GM19395 (cell line): ENCODE measurements at regions not wholly inside any gene's neighbourhood (a gene's known extent, or its start where the extent isn't known, plus 50 kb on each side); places are given as distances from the start of the nearest gene placed in this dataset.
"Not testable (repeated sequence)": the region's sequence is repeated elsewhere in the genome, so short reads cannot be mapped to it uniquely, and the experiment has no call there.

Experiments used
- ATAC-seq: cut with Tn5 transposase; IDR thresholded peaks from one replicate; pipeline ENCODE4 v1.9.1; 2021; ENCODE audit warnings: mild to moderate bottlenecking, moderate library complexity; ENCODE audit not compliant: unreplicated experiment

DNA sequence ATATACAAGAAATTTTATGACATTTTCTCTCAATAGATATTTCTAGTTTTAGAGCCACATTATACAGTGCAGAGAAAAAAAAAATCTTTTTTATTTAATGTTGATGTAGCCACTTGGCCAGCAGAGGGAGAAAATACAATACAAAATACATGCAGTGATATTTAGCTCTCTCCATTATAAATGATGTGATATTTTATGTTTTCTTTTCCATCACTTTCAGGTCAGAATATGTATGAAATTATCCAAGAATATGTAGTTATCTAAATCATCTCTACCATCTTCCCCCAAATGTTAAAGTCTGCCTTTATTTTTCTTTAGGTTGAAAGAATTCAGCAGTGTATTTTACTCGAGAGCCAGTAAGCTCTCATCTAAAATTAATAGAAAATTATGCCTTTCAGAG lies 533.6 kb upstream of the FSHR start:
- no peak for ATAC-seq

GRCh38 chr2:49686897-49687442 lies 532.7 kb upstream of the FSHR start:
- no peak for ATAC-seq

GRCh38 chr2:49686291-49686690 lies 532.0 kb upstream of the FSHR start:
- ATAC-seq = no peak

DNA sequence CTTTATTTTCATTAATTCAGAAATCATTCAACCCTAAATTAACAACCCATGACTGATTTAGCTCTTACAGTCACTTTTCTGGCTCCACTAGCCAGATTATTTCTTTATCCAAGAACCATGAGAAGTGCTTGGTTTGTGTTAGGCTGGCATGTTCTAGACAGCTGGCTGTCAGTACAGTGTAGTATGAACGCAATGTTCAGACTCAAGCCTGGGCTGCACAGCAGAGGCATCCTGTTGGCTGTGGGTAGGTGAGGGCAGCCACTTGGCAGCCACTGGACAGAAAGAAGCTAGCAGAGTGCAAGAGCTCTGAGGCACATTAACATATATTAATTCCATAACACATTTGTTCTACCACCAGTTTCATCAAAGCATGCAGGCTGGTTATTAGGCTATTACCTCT lies 522.9 kb upstream of the FSHR start:
- no peak for ATAC-seq

DNA sequence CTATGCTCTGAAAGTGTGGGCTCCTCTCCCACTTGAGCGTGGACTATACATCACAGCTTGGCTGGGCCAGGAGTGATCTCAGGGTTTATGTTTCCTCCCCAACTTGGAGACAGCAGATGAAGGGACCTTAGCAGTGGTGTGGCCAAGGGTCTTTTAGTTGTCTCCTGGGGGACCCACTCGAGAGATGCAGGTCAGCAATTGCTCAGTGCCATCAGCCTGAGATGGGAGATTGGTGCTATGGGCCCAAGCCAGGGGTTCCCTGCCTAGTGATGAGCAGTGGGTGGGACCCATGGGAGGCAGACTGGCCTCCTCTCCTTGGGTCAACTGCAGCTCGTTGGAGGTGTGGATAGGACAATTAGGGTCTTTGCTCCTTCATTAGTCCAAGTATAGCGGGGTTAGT lies 510.5 kb upstream of the FSHR start:
- ATAC-seq = no peak

DNA sequence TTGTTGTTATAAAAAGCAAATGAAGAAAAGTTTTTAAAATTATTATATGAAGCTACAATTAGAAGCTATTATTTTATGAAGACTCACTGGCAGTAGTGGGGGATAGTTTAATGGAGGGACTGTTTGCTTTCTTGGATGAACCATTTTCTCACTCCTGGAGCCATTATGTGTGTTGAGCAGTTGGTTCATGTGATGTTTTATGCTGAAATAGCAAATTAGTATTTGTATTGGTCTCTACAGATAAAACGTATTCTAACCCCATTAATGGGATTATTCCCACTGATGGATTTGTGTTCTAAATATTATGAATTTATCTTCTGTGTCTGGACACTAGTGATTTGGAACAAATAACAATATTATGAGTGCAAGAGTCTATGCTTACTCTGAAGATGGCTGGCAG lies 507.5 kb upstream of the FSHR start:
- ATAC-seq = no peak

DNA sequence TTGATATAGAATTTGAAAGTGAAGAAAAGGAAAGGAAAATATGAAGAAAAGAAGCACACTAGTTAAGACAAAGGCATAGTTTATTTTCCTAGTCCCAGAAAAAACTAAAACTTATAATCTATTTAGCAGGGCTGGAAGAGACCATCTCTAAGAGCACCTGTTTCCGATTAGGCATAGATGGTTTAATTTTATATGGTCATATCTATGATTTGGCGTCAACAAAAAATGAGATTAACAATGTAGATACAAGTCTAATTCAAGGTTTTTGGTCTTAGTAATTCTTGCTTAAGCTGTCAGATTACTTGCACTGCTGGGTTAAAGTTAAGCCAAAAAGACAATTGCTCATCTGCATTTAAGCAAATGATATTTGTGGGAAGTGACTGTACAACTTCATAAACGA lies 502.5 kb upstream of the FSHR start:
- no peak for ATAC-seq

DNA sequence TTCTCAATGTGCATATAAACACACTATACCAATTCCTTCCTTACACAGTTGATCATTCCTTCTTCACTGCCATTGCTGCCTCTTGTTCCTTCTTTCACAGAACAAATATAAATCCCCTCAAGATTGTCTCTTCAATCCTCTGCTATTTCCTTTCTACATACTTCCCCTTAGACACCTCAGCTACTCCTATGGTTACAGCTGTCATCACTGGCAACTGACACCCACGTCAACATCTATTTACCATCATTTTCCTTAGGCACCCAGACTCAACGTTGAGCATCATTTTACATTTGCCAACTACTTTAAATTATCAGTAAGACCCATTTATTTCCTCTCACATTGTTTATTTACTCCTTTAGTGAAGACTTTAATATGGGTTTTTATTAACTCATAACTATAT lies 488.8 kb upstream of the FSHR start:
- no peak for ATAC-seq

- no peak for ATAC-seq
Observed at GRCh38 chr2:49640630-49641029, 486.3 kb upstream of the FSHR start.

DNA sequence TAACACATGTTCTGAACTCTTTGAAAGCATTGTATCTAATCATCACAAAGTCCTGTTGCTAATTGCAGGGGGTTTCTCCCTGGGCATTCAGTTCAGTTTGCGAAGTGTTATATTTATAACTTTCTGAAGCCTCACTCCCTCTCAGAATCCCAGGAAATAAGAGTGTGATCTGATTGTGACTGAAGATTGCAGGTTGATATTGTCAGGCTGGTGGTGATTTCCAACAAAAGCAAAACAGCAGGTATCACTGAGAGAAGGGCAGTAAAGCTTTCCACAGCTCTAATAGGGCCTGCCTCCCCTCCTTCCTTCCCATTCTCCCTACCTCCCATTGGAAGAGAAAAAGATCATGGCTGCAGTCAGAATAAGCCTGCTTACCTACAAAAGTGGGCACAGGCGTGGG lies 466.7 kb upstream of the FSHR start:
- ATAC-seq = no peak

- no peak for ATAC-seq
Observed at GRCh38 chr2:49619804-49620203, 465.5 kb upstream of the FSHR start.

GRCh38 chr2:49618491-49618890 lies 464.2 kb upstream of the FSHR start:
- ATAC-seq = no peak

GRCh38 chr2:49616800-49617199 lies 462.5 kb upstream of the FSHR start:
- ATAC-seq = no peak

DNA sequence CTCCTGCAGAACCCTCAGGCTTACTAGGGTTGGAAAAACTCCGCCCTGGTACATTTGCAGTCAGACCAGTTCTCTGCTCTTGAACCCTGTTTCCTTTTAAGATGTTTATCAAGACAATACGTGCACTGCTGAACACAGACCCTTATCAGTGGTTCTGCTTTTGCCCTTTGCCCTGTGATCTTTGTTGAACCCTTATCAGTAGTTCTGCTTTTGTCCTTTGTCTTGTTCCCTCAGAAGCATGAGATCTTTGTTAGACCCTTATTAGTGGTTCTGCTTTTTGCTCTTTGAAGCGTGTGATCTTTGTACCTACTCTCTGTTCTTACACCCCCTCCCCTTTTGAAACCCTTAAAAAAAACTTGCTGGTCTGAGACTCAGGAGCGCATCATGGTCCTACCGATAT lies 457.5 kb upstream of the FSHR start:
- ATAC-seq = not testable (repeated sequence)

DNA sequence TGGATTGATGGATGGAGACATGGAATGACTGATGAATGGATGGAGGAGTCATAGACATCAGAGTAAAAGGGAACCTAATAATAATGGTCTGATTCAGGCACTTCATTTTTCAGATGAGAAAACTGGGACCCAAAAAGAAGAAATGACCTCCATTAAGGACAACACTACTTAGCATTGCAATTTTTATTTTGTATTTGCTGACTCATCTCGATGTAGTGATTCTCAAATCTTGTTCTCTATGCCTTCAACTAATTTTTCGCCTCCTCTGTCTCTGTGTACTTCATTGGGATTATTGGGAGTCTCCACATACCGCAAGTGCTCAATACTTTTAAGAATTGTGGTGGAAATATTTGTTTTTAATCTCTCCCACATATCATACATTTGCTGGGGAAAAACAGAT lies 446.2 kb upstream of the FSHR start:
- ATAC-seq = no peak

GRCh38 chr2:49598231-49598630 lies 443.9 kb upstream of the FSHR start:
- ATAC-seq = no peak

DNA sequence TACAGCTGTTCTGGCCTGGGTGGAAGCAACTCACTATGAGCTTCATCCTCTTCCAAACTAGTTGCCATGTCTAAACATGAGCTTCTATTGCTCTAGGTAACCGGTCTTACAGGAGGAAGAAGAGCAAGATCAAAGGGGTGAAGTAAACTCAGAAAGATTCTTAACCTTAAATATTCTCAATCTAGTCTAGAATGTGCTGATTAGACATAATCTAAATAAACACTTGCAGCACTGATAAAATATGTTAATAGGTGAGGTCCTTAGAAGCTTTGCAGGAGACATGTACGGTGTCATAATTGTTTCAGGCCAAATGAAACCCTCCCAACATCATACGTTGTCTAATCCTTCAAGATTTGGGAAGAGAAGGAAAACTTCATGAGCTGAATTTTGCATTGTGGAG lies 431.6 kb upstream of the FSHR start:
- no peak for ATAC-seq

GRCh38 chr2:49582946-49583345 lies 428.6 kb upstream of the FSHR start:
- no peak for ATAC-seq

- no peak for ATAC-seq
Observed at GRCh38 chr2:49577041-49577440, 422.7 kb upstream of the FSHR start.

- no peak for ATAC-seq
Observed at GRCh38 chr2:49569176-49569575, 414.9 kb upstream of the FSHR start.

- no peak for ATAC-seq
Observed at GRCh38 chr2:49567811-49568600, 413.7 kb upstream of the FSHR start.

GRCh38 chr2:49567021-49567420 lies 412.7 kb upstream of the FSHR start:
- ATAC-seq = no peak

DNA sequence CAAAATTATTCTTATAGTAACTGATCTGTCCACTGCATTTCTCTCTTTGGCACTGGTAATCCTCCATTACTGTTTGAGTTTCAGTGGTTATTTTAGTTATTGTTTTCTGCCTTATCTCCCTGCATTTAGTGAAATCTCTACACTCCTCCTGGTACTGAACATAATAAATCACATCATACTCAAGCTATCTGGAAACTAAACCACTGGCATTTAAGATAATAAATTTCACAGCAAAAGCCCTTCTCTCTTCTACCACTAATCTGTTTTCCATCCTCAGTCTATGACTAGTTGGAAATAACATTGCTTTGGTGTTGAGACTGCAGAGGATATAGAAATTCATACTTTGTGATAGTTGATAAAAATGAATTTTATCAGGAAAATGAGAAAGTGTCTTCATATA lies 399.3 kb upstream of the FSHR start:
- no peak for ATAC-seq
